GM19240 (cell line): ENCODE measurements at regions not wholly inside any gene's neighbourhood (a gene's known extent, or its start where the extent isn't known, plus 50 kb on each side); places are given as distances from the start of the nearest gene placed in this dataset.
"Not testable (repeated sequence)": the region's sequence is repeated elsewhere in the genome, so short reads cannot be mapped to it uniquely, and the experiment has no call there.

Experiments
- DNase-seq: peaks from one replicate; pipeline ENCODE4 v3.0.0; 2011; ENCODE audit warnings: low spot score; ENCODE audit not compliant: insufficient read length

DNA sequence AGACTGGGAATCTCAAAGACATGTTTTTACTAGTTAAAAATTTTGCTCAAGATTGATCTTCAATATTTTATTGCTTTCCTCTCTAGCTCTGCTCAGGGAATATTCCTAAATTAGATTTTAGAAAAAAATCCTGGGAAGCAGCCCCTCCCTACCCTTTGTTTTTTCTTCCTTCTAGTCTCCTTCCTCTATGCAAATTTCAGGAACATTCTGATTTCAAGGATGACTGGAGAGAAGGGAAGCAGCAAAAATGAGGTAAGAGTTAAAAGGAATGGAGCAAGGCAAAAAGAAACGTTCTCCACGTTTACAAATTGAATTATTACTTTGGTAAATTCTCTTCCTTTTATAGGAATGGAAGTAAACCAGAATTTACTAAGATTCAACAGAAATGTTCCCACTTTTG lies 493.4 kb upstream of the TUSC1 start:
- DNase-seq: no peak

DNA sequence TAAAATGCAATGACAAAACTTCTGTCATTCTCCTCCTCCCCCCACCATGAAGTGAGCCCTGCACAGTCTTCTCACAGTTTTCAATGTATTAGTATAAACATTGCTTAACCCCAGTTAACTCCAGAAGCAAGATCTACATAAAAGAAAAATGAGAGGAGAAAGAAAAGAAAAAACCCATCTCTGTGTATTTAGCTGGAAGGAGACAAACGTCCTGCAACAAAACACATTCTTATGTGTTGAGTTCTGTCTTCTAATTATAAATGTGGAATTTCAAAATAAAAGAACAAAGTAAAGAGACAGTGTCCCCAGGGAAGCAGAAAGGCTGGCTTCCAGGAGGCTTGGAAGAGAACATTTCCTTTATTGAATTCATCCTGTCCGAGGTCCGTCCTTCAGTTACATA lies 491.9 kb upstream of the TUSC1 start:
- DNase-seq: no peak

DNA sequence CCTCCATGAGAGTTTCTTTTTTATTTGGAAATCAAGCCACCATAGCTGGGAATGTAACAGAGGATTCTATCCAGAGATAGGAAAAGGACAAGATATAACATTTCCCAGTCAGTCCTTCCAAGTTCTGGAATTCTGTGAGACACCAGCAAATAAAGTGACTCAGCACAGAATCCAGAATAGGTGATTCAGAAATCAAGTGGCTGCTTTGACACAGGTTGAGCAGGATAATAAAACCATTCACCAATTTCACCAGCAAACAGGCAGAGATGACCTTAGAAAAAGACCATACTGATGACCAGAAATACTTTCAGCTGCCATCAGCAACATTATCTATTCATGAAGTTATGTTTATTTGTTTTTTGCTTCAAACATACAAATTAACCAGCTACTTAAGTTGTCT lies 491.5 kb upstream of the TUSC1 start:
- DNase-seq: no peak

DNA sequence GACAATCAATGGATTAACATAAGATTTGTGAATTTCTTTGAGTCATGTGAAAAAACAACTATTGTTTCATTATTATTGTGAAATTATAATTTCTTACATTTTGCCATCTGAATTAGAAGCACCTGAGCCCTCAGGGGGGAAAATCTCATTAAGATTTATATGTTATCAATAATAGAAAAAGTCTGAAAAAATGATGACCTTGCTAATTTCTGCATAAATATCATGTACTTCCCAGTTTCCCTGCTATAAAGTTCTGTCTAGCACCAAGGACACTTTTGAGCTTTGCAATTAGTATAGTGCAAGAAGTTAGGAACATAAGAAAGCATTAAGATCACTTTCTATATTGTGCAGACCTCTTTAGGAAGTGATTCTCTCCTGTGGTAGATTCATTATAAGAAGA lies 488.3 kb upstream of the TUSC1 start:
- DNase-seq: no peak

DNA sequence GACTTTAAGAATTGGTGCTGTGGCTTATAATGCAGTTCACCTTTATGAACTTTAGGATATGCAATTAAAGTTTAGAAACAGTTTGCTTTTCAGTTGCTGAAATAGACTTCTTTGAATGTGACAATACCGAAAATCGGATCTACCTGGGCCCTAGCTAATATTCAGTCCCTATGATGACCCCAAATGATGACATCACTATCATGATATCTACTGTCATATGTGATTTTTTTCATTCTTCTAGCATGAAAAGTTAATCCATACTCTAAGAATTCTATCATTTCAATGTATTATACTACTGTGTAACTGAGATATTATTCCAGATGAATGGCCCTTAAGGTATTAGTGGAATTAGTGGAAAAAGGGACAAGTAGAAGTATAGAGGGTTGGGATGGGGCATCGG lies 487.2 kb upstream of the TUSC1 start:
- DNase-seq: no peak

DNA sequence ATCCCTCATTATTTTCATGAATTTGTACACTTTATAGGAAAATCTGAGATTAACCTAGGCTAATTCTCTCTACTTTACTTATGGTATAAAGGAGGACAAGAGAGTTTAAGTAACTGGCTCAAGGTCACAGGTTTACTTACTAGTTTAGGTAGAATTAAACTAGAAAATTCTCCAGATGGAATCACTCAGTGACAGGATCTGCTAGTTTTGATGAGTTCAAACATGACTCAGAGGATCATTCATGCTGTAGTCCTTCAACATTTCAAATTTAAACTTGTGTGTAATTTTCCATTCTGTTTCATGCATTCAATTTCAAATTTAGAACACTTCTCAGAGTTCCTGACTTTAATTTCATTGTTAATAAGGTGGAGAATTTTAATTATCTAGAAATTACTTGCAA lies 485.7 kb upstream of the TUSC1 start:
- no peak for DNase-seq

DNA sequence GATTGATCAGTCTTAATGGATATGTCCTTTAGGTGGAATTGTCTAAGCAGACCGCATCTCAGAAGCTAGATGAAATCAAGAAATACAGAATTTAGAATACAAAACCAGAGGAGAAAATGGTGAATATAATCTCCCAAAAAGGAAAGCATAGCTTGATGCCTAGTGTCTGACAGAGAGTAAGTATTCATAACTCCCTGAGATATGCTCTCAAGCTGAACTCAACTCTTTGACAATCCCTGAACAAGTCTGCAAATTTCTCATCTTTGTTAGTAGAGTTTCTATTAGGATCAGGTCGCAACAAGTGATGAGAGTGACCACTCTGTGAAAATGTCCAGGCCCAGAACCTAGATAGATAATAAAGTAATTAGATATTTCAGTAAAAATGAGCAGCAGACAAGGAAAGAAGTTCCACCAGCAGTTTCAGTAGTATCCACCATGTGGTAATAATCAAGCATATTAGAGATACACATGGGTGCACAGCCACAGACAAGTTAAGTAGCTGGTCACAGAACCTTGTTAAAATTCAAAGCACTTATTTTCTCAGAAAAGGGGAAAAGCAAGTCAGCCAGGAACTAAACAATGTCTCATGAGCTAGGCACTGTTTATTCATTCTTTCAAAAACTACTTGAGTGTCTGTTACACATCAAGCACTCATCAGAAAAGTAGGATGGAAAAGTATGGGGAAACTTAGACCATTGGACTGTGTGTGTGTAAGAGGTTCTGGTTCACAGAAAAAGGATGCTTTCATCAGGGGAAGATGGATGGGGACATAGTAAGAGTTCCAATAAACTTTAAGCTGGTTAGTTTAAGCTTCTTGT lies 481.5 kb upstream of the TUSC1 start:
- DNase-seq: no peak

DNA sequence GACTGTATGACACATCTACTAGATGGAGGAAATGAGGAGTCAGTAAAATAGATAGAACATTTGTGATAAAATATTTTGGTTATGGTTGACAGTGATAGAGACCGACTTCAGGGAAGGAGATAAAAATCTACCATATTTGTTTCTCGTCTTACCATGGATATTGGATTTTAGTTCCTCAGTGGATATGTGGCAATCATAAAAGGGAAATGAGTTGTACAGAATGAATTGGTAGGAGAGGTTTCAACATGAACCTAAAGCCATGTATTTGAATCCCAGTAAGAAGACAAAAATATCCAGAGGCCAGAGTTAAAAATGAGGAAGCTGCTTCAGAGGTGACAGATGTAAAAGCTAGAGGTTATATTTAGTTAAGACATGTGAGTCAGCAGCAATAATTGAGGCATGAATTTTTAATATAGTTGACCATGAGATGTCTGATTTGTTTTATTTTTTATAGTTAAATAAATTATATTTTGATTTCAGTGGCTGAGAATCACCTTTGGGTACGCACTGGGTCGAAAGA lies 480.4 kb upstream of the TUSC1 start:
- no peak for DNase-seq

DNA sequence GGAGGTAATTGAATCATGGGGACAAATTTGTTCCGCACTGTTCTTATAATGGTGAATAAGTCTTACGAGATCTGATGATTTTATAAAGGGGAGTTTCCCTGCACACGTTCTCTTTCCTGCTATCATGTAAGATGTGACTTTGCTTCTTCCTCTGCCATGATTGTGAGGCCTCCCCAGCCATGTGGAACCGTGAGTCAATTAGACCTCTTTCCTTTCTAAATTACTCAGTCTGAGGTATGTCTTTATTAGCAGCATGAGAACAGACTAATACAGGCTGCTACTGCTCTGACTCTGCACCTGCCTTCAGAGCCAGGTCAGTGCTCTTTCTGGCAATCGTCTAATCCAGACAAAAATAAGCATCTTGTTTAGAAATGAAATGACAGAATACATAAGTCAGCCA lies 479.2 kb upstream of the TUSC1 start:
- DNase-seq: no peak

DNA sequence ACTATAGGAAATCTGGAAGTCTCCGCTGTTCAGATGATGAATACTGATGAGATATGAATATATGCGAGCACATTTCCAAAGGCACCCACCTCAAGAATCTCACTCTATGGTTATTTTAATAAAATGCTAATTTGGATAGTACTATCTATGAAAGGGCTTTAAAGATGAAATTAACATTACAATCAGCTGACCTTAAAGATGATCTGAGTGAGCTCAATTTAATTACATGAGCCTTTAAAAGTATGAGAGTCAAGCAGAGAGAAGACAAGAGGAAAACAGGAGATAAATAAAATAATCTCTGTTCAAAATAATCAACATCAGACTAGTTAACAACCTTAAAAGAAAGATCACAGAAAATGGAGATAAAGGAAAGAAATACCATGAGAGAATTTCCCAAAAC lies 474.1 kb upstream of the TUSC1 start:
- DNase-seq: no peak

DNA sequence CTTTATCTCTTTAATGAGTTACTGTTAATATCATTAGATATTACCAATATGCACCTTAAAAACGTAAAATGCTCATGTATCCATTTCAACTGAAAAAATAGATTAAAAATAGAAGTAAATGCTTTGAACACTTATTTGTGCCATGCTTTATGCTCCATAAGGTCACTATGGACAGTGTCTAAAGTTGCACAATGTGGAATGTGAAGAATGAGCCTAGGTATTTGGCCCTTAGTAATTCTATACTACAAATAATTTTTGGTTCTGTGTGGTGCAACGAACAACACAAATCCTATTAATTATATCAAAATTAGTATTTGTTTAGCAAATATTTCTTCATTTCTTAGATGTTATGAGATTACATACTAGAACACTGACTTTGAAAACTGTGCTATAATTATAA lies 469.9 kb upstream of the TUSC1 start:
- no peak for DNase-seq

DNA sequence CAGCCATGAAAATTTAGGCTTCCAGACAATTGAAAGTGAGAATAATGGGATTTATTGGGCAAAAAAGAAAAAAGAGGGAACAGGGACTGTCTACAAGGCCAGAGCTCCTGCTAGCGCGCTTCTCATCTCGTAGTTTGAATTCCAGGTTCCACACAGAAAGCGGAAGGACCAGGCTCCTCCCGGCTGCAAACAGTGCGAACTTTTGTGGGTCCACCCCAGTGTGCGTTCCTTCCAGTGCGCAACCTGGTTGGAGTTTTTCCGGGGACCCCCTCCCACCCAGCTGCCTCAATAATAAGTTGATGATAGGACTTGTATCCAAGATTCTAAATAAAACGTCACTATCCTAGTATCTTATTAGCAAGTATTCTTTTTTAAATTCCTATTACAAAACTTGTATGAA lies 467.7 kb upstream of the TUSC1 start:
- no peak for DNase-seq

DNA sequence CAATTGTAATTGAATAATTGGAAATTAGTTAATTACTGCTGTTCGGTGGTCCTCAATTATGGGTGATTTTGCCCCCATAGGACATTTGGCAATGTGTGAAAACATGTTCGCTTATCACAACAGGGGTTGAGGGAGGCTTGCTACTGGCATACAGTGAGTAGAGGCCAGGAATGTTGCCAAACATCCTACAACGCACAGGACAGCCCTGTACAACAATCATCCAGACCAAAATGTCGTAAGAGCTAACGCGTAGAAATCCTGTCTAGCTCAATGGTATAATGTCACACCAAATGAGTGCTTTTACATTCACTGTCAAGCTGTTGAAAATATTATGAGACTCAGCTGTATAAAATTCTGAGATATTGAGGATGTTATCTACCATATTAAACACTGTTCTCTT lies 464.4 kb upstream of the TUSC1 start:
- no peak for DNase-seq

DNA sequence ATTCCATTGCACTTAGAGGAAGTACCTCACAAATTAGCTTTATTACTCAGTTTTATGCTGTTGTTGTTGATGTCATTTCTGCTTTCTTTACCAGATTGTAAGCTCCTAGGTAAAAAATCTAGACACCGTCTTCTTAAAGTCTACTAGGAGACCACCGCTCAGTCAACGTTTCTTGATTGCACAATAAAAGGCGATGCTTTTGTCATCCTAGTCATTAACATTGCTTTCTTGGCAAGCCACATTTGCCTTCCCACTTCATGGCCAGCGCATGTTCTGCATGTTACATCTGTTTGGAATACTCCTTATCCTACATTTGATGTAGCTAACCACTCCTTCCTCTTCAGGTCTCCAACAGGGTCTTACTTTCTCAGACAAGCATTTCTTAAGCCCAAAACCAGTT lies 464.0 kb upstream of the TUSC1 start:
- no peak for DNase-seq

DNA sequence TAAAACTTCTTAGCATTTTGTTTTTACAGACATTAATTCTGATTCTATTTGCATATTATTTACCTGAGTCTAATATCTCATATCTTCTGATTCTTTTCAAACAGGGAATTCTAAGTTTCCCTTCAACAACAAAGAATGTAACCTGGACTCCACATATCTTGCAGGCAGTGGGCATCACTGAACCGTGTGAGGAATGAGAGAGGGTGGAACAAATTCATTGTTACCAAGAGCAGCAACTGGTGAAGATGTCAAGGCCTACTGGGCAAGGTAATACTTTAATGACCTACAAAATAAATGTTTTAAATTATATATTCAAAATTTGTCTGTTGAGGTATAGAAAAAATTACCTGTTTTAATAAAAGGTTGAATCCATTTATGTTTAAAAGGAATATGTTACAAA lies 455.3 kb upstream of the TUSC1 start:
- DNase-seq: no peak

DNA sequence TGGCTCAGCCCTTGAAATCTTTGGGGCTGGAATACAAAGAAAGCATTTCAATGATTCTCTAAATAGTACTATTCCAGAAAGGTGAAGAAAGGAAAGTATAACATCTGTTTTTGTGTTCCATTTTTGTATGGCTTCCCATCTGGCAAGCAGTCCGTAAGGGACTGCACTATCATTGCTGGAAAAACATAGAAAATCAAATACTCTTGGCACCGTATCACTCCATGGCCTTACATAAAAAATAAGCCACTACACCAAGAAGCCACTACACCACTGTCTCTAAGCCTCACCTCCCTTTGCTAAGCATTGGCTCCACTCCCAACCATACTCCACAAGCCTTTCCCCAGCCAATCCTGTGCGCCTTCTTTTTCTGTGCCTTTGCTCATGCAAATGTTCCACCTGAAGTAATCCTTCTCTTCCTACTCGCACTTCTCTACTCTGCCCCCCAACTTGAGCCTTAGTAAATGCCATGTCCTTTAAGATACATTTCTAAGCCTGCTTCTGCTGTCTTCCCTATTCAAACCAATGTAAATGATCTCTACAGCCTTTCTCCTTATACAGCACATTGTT lies 454.6 kb upstream of the TUSC1 start:
- DNase-seq: no peak

DNA sequence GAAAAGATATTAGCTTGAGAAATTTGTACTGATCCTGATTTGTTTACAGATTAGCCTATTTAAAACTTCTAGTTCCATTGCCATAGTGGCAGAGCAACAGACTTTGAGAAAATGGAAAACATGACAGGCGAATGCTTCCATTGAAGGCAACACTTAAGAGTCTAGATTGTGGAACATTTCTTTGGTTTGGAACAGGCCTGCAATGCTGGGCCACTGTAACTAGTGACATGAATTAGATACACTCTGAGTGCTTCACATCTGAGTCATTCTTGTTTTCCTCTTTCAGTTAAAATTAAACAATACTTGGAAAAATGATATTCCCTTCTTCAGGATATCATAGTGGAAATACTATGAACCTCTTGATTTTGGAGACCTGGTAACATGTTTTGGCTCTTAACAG lies 453.6 kb upstream of the TUSC1 start:
- no peak for DNase-seq

DNA sequence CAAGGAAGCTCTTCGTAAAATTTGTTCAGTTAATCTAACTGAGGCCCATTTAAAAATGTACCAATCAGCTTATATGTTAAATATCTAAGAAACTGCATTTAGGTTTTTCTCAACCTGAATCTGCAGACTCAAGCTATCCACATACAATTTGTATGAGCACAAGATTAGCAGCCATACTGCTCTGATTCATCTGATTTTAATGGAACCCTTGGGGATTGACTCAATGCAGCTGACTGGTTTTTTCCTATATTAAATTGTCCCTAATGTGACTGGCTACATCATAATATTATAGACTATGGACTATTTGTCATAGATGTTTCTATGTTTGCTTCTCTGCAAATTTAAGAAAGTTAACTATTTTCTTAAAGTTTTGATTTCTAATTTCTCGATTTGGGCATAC lies 451.0 kb upstream of the TUSC1 start:
- DNase-seq: no peak

DNA sequence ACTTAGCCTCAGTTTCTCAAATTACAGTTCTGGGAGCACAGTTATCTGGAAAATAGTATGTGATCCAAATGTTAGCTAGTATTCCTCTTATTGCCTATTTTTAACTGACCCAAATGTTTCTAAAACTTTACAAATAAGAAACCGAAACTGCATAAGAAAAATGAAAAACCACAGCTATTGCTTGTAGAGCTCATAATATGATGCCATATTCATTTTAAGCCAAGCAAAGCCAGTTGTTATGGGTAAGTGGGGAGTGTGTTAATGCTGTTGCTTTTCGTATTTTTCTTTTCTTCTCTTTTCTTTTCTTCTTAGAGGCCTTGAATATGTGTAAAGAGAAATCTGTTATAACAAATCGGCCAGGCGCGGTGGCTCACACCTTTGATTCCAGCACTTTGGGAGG lies 447.4 kb upstream of the TUSC1 start:
- DNase-seq: no peak

DNA sequence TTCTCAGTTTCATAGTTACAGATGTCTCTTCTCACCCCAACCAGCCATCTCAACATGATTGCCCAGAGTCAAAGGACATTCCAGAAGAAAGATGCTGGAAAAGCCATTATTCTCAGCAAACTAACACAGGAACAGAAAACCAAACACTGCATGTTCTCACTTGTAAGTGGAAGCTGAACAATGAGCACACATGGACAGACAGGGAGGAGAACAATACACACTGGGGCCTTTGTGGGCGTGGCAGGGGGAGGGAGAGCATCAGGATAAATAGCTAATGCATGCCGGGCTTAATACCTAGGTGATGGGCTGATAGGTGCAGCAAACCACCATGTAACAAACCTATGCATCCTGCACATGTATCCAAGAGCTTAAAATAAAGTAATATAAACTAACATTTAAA lies 437.8 kb upstream of the TUSC1 start:
- DNase-seq: not testable (repeated sequence)

DNA sequence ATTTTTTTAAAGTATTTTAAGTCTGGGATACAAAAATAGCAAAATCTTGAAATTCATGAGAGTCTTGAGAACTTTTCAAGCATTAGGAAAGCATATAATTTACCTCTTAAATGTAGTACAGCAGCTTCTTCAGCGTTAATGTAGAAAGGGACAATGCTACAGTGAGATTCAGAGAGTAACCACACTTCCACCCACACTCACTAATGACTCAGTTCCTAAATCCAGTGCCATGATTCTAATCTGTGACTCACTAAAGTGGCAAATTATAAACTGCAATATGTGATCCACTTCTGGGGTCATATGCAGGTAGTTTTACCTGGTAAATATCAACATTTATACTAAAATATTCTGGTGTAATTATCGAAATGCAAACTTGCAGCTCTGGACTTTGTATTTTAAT lies 434.5 kb upstream of the TUSC1 start:
- DNase-seq: no peak

DNA sequence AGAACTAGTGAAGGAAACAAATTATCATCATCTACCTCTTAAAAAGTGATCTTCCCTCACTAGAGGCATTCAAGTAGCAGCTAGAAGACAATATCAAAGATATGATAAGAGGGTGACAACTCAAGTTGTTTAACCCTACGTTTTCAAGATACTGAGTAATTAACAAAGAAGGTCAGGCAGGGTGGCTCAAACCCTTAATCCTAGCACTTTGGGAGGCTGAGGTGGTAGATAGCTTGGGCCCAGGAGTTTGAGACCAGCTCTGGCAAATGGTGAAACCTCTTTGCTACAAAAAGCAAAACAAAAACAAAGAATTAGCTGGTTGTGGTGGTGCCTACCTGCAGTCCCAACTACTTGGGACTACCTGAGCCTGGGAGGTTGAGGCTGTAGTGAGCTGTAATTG lies 408.2 kb upstream of the TUSC1 start:
- no peak for DNase-seq

DNA sequence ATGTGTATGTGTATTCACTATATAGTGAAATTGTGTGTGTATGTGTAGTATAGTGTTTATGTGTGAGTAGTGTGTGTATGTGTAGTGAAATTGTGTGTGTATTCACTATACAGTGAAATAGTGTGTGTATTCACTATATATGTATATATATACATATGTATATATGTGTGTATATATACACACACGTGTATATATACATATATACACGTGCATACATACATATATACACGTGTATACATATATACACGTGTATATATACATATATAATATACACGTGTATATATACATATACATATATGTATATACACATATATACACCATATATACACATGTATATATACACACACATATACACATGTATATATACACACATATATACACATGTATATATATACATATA lies 403.6 kb upstream of the TUSC1 start:
- no peak for DNase-seq
